OCI-LY3 (cell line): ENCODE measurements at regions not wholly inside any gene's neighbourhood (a gene's known extent, or its start where the extent isn't known, plus 50 kb on each side); places are given as distances from the start of the nearest gene placed in this dataset.

Experiments used
- EZH2phosphoT487 ChIP-seq: fragments of 200-600 bp; shearing (Covaris generic); IDR thresholded peaks from 2 replicates; pipeline ENCODE4 v1.6.1; 2018; ENCODE audit warnings: antibody characterized with exemption, mixed run types, low read depth
- TF ChIP-seq, protein P1 (sequence below): fragments of 200-600, 300-600 bp; sonication (generic); IDR thresholded peaks from 2 replicates; pipeline ENCODE4 v1.5.1; 2014; ENCODE audit warnings: antibody characterized with exemption, low read length, low read depth

DNA sequence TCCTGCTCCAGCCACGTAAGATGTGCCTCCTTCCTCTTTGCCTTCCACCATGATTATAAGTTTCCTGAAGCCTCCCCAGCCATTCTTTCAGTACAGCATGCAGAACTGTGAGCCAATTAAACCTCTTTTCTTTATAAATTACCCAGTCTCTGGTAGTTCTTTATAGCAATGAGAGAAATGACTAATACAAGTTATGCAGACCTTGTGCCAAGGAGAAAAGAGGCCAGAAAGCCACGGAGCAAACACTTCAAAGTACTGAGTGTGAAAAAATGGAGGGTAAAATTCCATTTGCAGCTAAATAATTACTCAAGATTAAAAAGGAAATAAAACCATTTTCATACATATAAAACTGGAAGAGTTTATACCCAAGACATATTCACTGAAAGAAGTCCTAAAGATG is 213.6 kb upstream of the LINGO1 start:
- TF ChIP-seq, protein P1, sequence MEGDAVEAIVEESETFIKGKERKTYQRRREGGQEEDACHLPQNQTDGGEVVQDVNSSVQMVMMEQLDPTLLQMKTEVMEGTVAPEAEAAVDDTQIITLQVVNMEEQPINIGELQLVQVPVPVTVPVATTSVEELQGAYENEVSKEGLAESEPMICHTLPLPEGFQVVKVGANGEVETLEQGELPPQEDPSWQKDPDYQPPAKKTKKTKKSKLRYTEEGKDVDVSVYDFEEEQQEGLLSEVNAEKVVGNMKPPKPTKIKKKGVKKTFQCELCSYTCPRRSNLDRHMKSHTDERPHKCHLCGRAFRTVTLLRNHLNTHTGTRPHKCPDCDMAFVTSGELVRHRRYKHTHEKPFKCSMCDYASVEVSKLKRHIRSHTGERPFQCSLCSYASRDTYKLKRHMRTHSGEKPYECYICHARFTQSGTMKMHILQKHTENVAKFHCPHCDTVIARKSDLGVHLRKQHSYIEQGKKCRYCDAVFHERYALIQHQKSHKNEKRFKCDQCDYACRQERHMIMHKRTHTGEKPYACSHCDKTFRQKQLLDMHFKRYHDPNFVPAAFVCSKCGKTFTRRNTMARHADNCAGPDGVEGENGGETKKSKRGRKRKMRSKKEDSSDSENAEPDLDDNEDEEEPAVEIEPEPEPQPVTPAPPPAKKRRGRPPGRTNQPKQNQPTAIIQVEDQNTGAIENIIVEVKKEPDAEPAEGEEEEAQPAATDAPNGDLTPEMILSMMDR, result no peak
- no peak for TF ChIP-seq EZH2phosphoT487
